Smooth muscle cell (in vitro differentiated cells): ENCODE measurements at regions not wholly inside any gene's neighbourhood (a gene's known extent, or its start where the extent isn't known, plus 50 kb on each side); places are given as distances from the start of the nearest gene placed in this dataset.

ENCODE experiments used
- DNase-seq: peaks from one replicate; lab custom pipeline; 2025; ENCODE audit not compliant: unreplicated experiment; lab: John Stamatoyannopoulos, UW
- H2AFZ ChIP-seq: fragments of 200-600 bp; sonication (generic); 2 replicates; pipeline ENCODE4 v1.6.0; 2016; ENCODE audit warnings: antibody characterized with exemption, low read depth, mild to moderate bottlenecking
- H3F3A ChIP-seq: fragments of 200-600 bp; sonication (generic); 2 replicates; pipeline ENCODE4 v1.6.0; 2017; ENCODE audit warnings: antibody characterized with exemption, low read depth
- H3K27ac ChIP-seq: fragments of 200-600 bp; sonication (generic); 2 replicates; pipeline ENCODE4 v1.5.1; 2016; ENCODE audit warnings: low read depth, mild to moderate bottlenecking
- H3K27me3 ChIP-seq: fragments of 200-600 bp; sonication (generic); 2 replicates; pipeline ENCODE4 v1.6.1; 2016; ENCODE audit warnings: low read depth, mild to moderate bottlenecking
- H3K36me3 ChIP-seq: fragments of 200-600 bp; sonication (generic); 2 replicates; pipeline ENCODE4 v1.5.1; 2016; ENCODE audit warnings: low read depth
- H3K4me1 ChIP-seq: fragments of 200-600 bp; sonication (generic); 2 replicates; pipeline ENCODE4 v1.5.1; 2016; ENCODE audit warnings: low read depth
- H3K4me2 ChIP-seq: fragments of 200-600 bp; sonication (generic); 2 replicates; pipeline ENCODE4 v1.6.0; 2016; ENCODE audit warnings: mild to moderate bottlenecking
- H3K4me3 ChIP-seq: fragments of 200-600 bp; sonication (generic); 2 replicates; pipeline ENCODE4 v1.5.1; 2016; ENCODE audit warnings: mild to moderate bottlenecking
- H3K79me2 ChIP-seq: fragments of 200-600 bp; sonication (generic); 2 replicates; pipeline ENCODE4 v1.6.0; 2016; ENCODE audit warnings: low read depth, mild to moderate bottlenecking
- H3K9ac ChIP-seq: fragments of 200-600 bp; sonication (generic); 2 replicates; pipeline ENCODE4 v1.6.0; 2016; ENCODE audit warnings: low read depth
- H3K9me3 ChIP-seq: fragments of 200-600 bp; sonication (generic); replicated peaks from 2 replicates; pipeline ENCODE4 v1.5.1; 2016; ENCODE audit warnings: low read depth
- H4K20me1 ChIP-seq: fragments of 200-600 bp; sonication (generic); 2 replicates; pipeline ENCODE4 v1.6.0; 2016; ENCODE audit warnings: low read depth
- CTCF ChIP-seq: fragments of 200-600 bp; sonication (generic); IDR thresholded peaks from 2 replicates; pipeline ENCODE4 v1.5.1; 2017; ENCODE audit warnings: borderline replicate concordance, mild to moderate bottlenecking, antibody characterized with exemption; ENCODE audit not compliant: insufficient read depth, poor library complexity, severe bottlenecking
- whole genome bisulfite sequencing: methylation state at CpG from one replicate; pipeline ENCODE4 v1.1.7; 2016; ENCODE audit warnings: low lambda C conversion rate; 5-methylcytosine and 5-hydroxymethylcytosine counted together

GRCh38 chr22:47784991-47785390 lies 1022.5 kb downstream of the TBC1D22A start:
- Histone ChIP-seq H3F3A (no peaks in the 10 kb centered on the region), H3K4me3 (no peak overlapping the region), H3K27me3 (no peaks in the 10 kb centered on the region), H3K4me2 (no peak overlapping the region), H3K9me3 (no peaks in the 10 kb centered on the region), H3K36me3 (no peaks in the 10 kb centered on the region), H3K27ac (no peak overlapping the region), H2AFZ (no peak overlapping the region), H4K20me1 (no peaks in the 10 kb centered on the region), H3K9ac (no peak overlapping the region), H3K4me1 (peaks cover 9% of the 10 kb centered on the region), H3K79me2 (no peaks in the 10 kb centered on the region)
- no peak for DNase-seq
- TF ChIP-seq CTCF, result no peak
- 88% methylated on average over 1 of the region's 1 CpG for WGBS

- Histone ChIP-seq H3F3A (no peaks in the 10 kb centered on the region), H3K9me3 (no peaks in the 10 kb centered on the region)
- WGBS, result 92% methylated on average over 4 of the region's 4 CpGs
Observed at GRCh38 chr22:47784367-47784983, 1022.0 kb downstream of the TBC1D22A start.

GRCh38 chr22:47783433-47784366 lies 1021.2 kb downstream of the TBC1D22A start:
- Histone ChIP-seq H2AFZ (no peak overlapping the region), H3K4me2 (no peak overlapping the region), H3K9ac (no peak overlapping the region), H3K27me3 (no peaks in the 10 kb centered on the region), H3F3A (no peaks in the 10 kb centered on the region), H3K36me3 (no peaks in the 10 kb centered on the region), H3K4me3 (no peak overlapping the region), H3K27ac (no peak overlapping the region), H3K4me1 (peaks cover 3% of the 10 kb centered on the region), H4K20me1 (no peaks in the 10 kb centered on the region), H3K9me3 (no peaks in the 10 kb centered on the region), H3K79me2 (no peaks in the 10 kb centered on the region)
- no peak for TF ChIP-seq CTCF
- WGBS, result 90% methylated on average over 20 of the region's 20 CpGs
- no peak for DNase-seq

More at GRCh38 chr22:47784367-47784983, 1022.0 kb downstream of the TBC1D22A start:
- no peak overlapping the region for H3K27ac ChIP-seq
- H3K4me3 ChIP-seq, result no peak overlapping the region
- no peak overlapping the region for H2AFZ ChIP-seq
- no peaks in the 10 kb centered on the region for H3K27me3 ChIP-seq
- TF ChIP-seq CTCF, result no peak
- H3K4me1 ChIP-seq, result peaks cover 4% of the 10 kb centered on the region
- H3K9ac ChIP-seq, result no peak overlapping the region
- H4K20me1 ChIP-seq, result no peaks in the 10 kb centered on the region
- no peaks in the 10 kb centered on the region for H3K79me2 ChIP-seq
- H3K4me2 ChIP-seq, result no peak overlapping the region
- DNase-seq, result no peak
- H3K36me3 ChIP-seq, result no peaks in the 10 kb centered on the region
